Ishikawa (cell line): ENCODE measurements at regions not wholly inside any gene's neighbourhood (a gene's known extent, or its start where the extent isn't known, plus 50 kb on each side); places are given as distances from the start of the nearest gene placed in this dataset.

Experiments
- CEBPB ChIP-seq: IDR thresholded peaks from 2 replicates; pipeline ENCODE4 v1.6.1; 2012
- CREB1 ChIP-seq: IDR thresholded peaks from 2 replicates; pipeline ENCODE4 v1.6.1; 2012; ENCODE audit warnings: low read depth
- EGR1 ChIP-seq: IDR thresholded peaks from 2 replicates; pipeline ENCODE4 v1.6.1; 2012
- EP300 ChIP-seq: IDR thresholded peaks from 2 replicates; pipeline ENCODE4 v1.6.1; 2012; ENCODE audit warnings: borderline replicate concordance
- FOXM1 ChIP-seq: IDR thresholded peaks from 2 replicates; pipeline ENCODE4 v1.6.1; 2012; ENCODE audit warnings: low read depth, borderline replicate concordance
- NFIC ChIP-seq: IDR thresholded peaks from 2 replicates; pipeline ENCODE4 v1.6.1; 2012
- RAD21 ChIP-seq: IDR thresholded peaks from 2 replicates; pipeline ENCODE4 v1.6.1; 2012; ENCODE audit warnings: low read depth
- TAF1 ChIP-seq: IDR thresholded peaks from 2 replicates; pipeline ENCODE4 v1.6.1; 2012; ENCODE audit warnings: low read depth, mild to moderate bottlenecking
- TCF12 ChIP-seq: IDR thresholded peaks from 2 replicates; pipeline ENCODE4 v1.6.1; 2012; ENCODE audit warnings: low read depth
- TEAD4 ChIP-seq: IDR thresholded peaks from 2 replicates; pipeline ENCODE4 v1.6.1; 2012
- USF1 ChIP-seq: IDR thresholded peaks from 2 replicates; pipeline ENCODE4 v1.6.1; 2012
- YY1 ChIP-seq: IDR thresholded peaks from 2 replicates; pipeline ENCODE4 v1.6.1; 2012; ENCODE audit warnings: low read depth
- ZBTB7A ChIP-seq: IDR thresholded peaks from 2 replicates; pipeline ENCODE4 v1.6.1; 2012; ENCODE audit warnings: low read depth
- TF ChIP-seq, protein P1 (sequence below): IDR thresholded peaks from 2 replicates; pipeline ENCODE4 v1.6.1; 2012; ENCODE audit warnings: low read depth, mild to moderate bottlenecking
- TF ChIP-seq, protein P2 (sequence below): IDR thresholded peaks from 2 replicates; pipeline ENCODE4 v1.6.1; 2012

- TF ChIP-seq TEAD4, result no peak
- TF ChIP-seq, protein P1, sequence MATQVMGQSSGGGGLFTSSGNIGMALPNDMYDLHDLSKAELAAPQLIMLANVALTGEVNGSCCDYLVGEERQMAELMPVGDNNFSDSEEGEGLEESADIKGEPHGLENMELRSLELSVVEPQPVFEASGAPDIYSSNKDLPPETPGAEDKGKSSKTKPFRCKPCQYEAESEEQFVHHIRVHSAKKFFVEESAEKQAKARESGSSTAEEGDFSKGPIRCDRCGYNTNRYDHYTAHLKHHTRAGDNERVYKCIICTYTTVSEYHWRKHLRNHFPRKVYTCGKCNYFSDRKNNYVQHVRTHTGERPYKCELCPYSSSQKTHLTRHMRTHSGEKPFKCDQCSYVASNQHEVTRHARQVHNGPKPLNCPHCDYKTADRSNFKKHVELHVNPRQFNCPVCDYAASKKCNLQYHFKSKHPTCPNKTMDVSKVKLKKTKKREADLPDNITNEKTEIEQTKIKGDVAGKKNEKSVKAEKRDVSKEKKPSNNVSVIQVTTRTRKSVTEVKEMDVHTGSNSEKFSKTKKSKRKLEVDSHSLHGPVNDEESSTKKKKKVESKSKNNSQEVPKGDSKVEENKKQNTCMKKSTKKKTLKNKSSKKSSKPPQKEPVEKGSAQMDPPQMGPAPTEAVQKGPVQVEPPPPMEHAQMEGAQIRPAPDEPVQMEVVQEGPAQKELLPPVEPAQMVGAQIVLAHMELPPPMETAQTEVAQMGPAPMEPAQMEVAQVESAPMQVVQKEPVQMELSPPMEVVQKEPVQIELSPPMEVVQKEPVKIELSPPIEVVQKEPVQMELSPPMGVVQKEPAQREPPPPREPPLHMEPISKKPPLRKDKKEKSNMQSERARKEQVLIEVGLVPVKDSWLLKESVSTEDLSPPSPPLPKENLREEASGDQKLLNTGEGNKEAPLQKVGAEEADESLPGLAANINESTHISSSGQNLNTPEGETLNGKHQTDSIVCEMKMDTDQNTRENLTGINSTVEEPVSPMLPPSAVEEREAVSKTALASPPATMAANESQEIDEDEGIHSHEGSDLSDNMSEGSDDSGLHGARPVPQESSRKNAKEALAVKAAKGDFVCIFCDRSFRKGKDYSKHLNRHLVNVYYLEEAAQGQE, result no peak
- TF ChIP-seq RAD21, result no peak
- TF ChIP-seq YY1, result no peak
- no peak for TF ChIP-seq TAF1
Measured at GRCh38 chr18:78739115-78739514, 240.5 kb upstream of the SALL3 start.

GRCh38 chr18:78739882-78740677, 239.5 kb upstream of the SALL3 start:
- TF ChIP-seq FOXM1, result no peak
- TF ChIP-seq USF1, result no peak
- TF ChIP-seq TAF1, result no peak
- no peak for TF ChIP-seq TCF12
- TF ChIP-seq YY1, result no peak
- TF ChIP-seq TEAD4, result no peak
- no peak for TF ChIP-seq NFIC
- TF ChIP-seq EGR1, result no peak
- no peak for TF ChIP-seq EP300
- TF ChIP-seq CEBPB, result no peak
- TF ChIP-seq RAD21, result no peak
- no peak for TF ChIP-seq ZBTB7A
- TF ChIP-seq, protein P2, sequence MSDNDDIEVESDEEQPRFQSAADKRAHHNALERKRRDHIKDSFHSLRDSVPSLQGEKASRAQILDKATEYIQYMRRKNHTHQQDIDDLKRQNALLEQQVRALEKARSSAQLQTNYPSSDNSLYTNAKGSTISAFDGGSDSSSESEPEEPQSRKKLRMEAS, result no peak
- TF ChIP-seq, protein P1, result no peak
- TF ChIP-seq CREB1, result no peak

DNA sequence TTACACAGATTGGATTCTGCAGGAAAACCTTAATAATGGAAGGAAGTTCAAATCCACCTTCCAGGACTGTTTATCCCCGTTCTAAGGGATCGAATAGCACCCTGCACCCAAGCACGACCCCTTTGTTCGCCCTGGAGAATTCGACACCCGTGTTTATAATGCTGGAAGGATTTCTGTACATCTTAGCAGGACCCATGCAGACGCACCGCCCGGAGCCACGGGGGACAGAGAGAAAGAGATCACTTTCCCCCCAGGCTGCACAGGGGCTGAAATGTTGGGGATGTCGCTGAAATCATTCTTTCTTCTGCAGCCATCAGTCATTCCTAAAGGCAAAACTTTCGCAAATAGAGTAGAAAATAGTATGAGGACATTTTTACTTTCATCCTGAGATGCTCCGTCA, 238.7 kb upstream of the SALL3 start:
- TF ChIP-seq CREB1, result no peak
- no peak for TF ChIP-seq TEAD4
- no peak for TF ChIP-seq YY1
- TF ChIP-seq CEBPB, result no peak
- TF ChIP-seq, protein P1, result no peak
- no peak for TF ChIP-seq EP300
- no peak for TF ChIP-seq RAD21
- TF ChIP-seq EGR1, result no peak
- no peak for TF ChIP-seq USF1
- TF ChIP-seq TAF1, result no peak
- TF ChIP-seq NFIC, result no peak
- TF ChIP-seq ZBTB7A, result no peak
- no peak for TF ChIP-seq FOXM1
- no peak for TF ChIP-seq TCF12
- TF ChIP-seq, protein P2, result no peak

- TF ChIP-seq CREB1 (no peak), CEBPB (no peak), ZBTB7A (no peak), FOXM1 (no peak), NFIC (no peak), EP300 (no peak), TEAD4 (no peak), EGR1 (no peak), TCF12 (no peak)
- TF ChIP-seq, protein P2, result no peak
Measured at GRCh38 chr18:78741381-78742217, 238.0 kb upstream of the SALL3 start.
